Loucy (cell line): ENCODE measurements at regions not wholly inside any gene's neighbourhood (a gene's known extent, or its start where the extent isn't known, plus 50 kb on each side); places are given as distances from the start of the nearest gene placed in this dataset.

Experiments
- H2AFZ ChIP-seq: fragments of 200-600 bp; sonication (generic); 2 replicates; pipeline ENCODE4 v1.6.0; 2016; ENCODE audit warnings: antibody characterized with exemption, mild to moderate bottlenecking, low read length, moderate library complexity
- H3F3A ChIP-seq: fragments of 200-600 bp; 2 replicates; pipeline ENCODE4 v1.6.0; 2016; ENCODE audit warnings: antibody characterized with exemption, low read depth, mild to moderate bottlenecking
- H3K27me3 ChIP-seq: fragments of 200-600 bp; sonication (generic); 2 replicates; pipeline ENCODE4 v1.6.1; 2014; ENCODE audit warnings: low read length, mild to moderate bottlenecking; ENCODE audit not compliant: insufficient read depth, poor library complexity, severe bottlenecking
- H3K36me3 ChIP-seq: fragments of 200-600 bp; sonication (generic); 2 replicates; pipeline ENCODE4 v1.6.1; 2016; ENCODE audit warnings: low read length; ENCODE audit not compliant: insufficient read depth
- H3K4me1 ChIP-seq: fragments of 200-600 bp; sonication (generic); 2 replicates; pipeline ENCODE4 v1.5.1; 2014; ENCODE audit warnings: low read length, mild to moderate bottlenecking; ENCODE audit not compliant: insufficient read depth, poor library complexity, severe bottlenecking
- H3K4me2 ChIP-seq: fragments of 200-600 bp; sonication (generic); 2 replicates; pipeline ENCODE4 v1.6.0; 2014; ENCODE audit warnings: antibody characterized with exemption, low read length, low read depth, mild to moderate bottlenecking; ENCODE audit not compliant: poor library complexity, severe bottlenecking
- H3K4me3 ChIP-seq: fragments of 200-600 bp; sonication (generic); 2 replicates; pipeline ENCODE4 v1.5.1; 2014; ENCODE audit warnings: low read length, mild to moderate bottlenecking, mixed read lengths; ENCODE audit not compliant: poor library complexity, severe bottlenecking
- H3K79me2 ChIP-seq: fragments of 200-600 bp; sonication (generic); 2 replicates; pipeline ENCODE4 v1.6.1; 2014; ENCODE audit warnings: low read length; ENCODE audit not compliant: insufficient read depth
- H3K9ac ChIP-seq: fragments of 200-600 bp; sonication (generic); 2 replicates; pipeline ENCODE4 v1.6.0; 2014; ENCODE audit warnings: mild to moderate bottlenecking, low read depth, low read length, moderate library complexity; ENCODE audit not compliant: poor library complexity, severe bottlenecking
- H3K9me2 ChIP-seq: fragments of 200-600 bp; sonication (generic); replicated peaks from 2 replicates; pipeline ENCODE4 v1.6.1; 2016; ENCODE audit warnings: low read depth, low read length, mixed read lengths
- H3K9me3 ChIP-seq: fragments of 200-600 bp; sonication (generic); 2 replicates; pipeline ENCODE4 v1.6.1; 2014; ENCODE audit warnings: mild to moderate bottlenecking, antibody characterized with exemption, low read length, low read depth; ENCODE audit not compliant: insufficient read depth
- H4K20me1 ChIP-seq: fragments of 200-600 bp; sonication (generic); 2 replicates; pipeline ENCODE4 v1.6.0; 2014; ENCODE audit warnings: antibody characterized with exemption, low read length, mild to moderate bottlenecking; ENCODE audit not compliant: insufficient read depth, poor library complexity, severe bottlenecking
- CTCF ChIP-seq: fragments of 200-600 bp; sonication (generic); conservative IDR thresholded peaks from 2 replicates; pipeline ENCODE4 v1.5.1; 2014; ENCODE audit warnings: mild to moderate bottlenecking, antibody characterized with exemption, low read length
- EZH2phosphoT487 ChIP-seq: fragments of 200-600 bp; IDR thresholded peaks from 2 replicates; pipeline ENCODE4 v1.6.1; 2018; ENCODE audit warnings: antibody characterized with exemption, mild to moderate bottlenecking, moderate library complexity, borderline replicate concordance

GRCh38 chr10:128993443-128993842 is 473.6 kb upstream of the MGMT start:
- H3K36me3 ChIP-seq, result no peaks in the 10 kb centered on the region
- H3K4me2 ChIP-seq, result no peak overlapping the region
- no peaks in the 10 kb centered on the region for H4K20me1 ChIP-seq
- no peaks in the 10 kb centered on the region for H3K4me1 ChIP-seq
- no peak overlapping the region for H2AFZ ChIP-seq
- no peak for TF ChIP-seq EZH2phosphoT487
- no peak for TF ChIP-seq CTCF
- no peaks in the 10 kb centered on the region for H3K9me3 ChIP-seq
- H3K27me3 ChIP-seq, result no peaks in the 10 kb centered on the region
- H3K4me3 ChIP-seq, result no peak overlapping the region
- H3K9me2 ChIP-seq, result no peaks in the 10 kb centered on the region
- no peak overlapping the region for H3K9ac ChIP-seq
- H3F3A ChIP-seq, result no peaks in the 10 kb centered on the region
- H3K79me2 ChIP-seq, result no peaks in the 10 kb centered on the region

DNA sequence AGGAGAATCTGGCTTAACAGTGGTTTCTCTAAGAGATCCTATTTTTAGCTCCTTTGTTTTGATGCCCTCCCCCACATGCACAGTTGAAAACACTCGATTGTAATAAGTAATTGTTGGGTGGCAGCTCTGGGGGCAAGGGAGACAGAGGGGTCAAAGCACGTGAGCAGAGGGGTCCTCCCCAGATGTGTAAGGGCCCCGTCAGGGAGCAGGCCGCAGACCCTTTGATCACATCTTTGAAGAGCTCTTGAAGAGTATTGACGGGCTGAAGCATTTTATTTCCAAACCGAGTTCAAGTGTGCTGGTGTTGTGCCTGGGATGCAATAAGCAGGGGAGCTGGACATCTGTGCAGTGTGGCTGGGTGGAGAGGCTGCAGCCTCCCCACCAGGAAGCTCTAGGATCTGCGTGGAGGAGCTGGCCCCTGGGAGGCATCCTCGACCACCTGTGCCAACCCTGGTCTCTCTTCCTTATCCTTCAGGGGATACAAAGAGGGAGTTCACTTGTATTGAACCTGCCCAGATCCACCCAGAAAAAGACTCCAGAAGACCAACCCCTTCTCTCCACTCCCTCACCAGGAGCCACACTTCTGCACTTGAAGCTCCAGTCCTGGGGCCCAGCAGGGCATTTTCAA is 473.0 kb upstream of the MGMT start:
- Histone ChIP-seq H3K4me3 (no peak overlapping the region), H3K36me3 (no peaks in the 10 kb centered on the region), H3K27me3 (no peaks in the 10 kb centered on the region), H4K20me1 (no peaks in the 10 kb centered on the region), H3F3A (no peaks in the 10 kb centered on the region), H3K9me2 (no peaks in the 10 kb centered on the region), H2AFZ (no peak overlapping the region), H3K79me2 (no peaks in the 10 kb centered on the region), H3K9ac (no peak overlapping the region), H3K4me1 (no peaks in the 10 kb centered on the region), H3K9me3 (no peaks in the 10 kb centered on the region), H3K4me2 (no peak overlapping the region)
- TF ChIP-seq EZH2phosphoT487, result no peak
- no peak for TF ChIP-seq CTCF

DNA sequence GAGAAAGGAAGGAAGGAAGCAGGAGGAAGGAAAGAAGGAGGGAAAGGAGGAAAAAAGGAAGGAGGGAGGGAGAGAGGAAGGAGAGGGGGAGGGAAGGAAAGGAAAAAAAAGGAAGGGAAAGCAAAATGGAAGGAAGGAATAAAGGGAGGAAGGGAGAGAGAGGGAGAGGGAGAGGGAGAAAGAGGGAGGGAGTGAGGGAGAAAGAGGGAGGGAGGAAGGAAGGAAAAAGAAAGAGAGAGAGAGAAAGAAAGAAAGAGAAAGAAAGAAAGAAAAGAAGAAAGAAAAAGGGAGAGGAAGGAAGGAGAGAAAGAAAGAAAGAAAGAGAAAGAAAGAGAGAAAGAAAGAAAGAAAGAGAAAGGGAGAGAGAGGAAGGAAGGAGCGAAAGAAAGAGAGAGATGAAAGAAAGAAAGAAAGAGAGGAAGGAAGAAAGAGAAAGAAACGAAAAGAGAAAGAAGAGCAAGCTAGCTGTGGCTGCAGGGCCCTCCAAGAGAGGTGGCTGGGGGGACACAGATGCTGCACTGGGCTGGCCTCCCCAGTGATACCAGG is 472.4 kb upstream of the MGMT start:
- H3K27me3 ChIP-seq, result no peaks in the 10 kb centered on the region
- H3K4me1 ChIP-seq, result no peaks in the 10 kb centered on the region
- no peaks in the 10 kb centered on the region for H4K20me1 ChIP-seq
- H3F3A ChIP-seq, result no peaks in the 10 kb centered on the region
- no peak overlapping the region for H3K4me3 ChIP-seq
- H2AFZ ChIP-seq, result no peak overlapping the region
- no peak for TF ChIP-seq CTCF
- no peak for TF ChIP-seq EZH2phosphoT487
- H3K79me2 ChIP-seq, result no peaks in the 10 kb centered on the region
- H3K9me3 ChIP-seq, result no peaks in the 10 kb centered on the region
- H3K9ac ChIP-seq, result no peak overlapping the region
- H3K36me3 ChIP-seq, result no peaks in the 10 kb centered on the region
- H3K9me2 ChIP-seq, result no peaks in the 10 kb centered on the region
- H3K4me2 ChIP-seq, result no peak overlapping the region
